ENCODE measurements at regions not wholly inside any gene's neighbourhood (a gene's known extent, or its start where the extent isn't known, plus 50 kb on each side); places are given as distances from the start of the nearest gene placed in this dataset.

DNA sequence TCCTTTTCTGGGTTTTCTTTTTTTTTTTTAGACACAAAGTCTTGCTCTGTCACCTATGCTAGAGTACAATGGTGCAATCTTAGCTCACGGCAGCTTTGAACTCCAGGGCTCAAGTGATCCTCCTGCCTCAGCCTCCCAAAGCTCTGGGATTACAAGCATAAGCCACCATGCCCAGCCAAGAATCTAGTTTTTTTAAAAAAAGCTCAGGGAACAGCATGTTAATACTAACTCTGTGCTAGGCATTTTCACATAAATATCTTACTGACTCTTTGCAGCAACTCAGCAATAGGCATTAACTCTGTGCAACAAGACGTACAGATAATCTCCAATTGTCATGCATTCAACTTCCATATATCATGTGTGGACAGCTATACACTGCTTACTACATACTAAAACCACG is 97.4 kb downstream of the LLPH start:
- no peak overlapping the region for H3K4me3 ChIP-seq (ENCODE audit: low read depth in 2 of 2, low read length in 1 of 2)
- TF ChIP-seq, protein P1, sequence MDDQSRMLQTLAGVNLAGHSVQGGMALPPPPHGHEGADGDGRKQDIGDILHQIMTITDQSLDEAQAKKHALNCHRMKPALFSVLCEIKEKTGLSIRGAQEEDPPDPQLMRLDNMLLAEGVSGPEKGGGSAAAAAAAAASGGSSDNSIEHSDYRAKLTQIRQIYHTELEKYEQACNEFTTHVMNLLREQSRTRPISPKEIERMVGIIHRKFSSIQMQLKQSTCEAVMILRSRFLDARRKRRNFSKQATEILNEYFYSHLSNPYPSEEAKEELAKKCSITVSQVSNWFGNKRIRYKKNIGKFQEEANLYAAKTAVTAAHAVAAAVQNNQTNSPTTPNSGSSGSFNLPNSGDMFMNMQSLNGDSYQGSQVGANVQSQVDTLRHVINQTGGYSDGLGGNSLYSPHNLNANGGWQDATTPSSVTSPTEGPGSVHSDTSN (IDR thresholded peaks at IDR 0.05): no peak
- TF ChIP-seq CHD2 (IDR thresholded peaks at IDR 0.05; ENCODE audit: low read length, partially characterized antibody) (no peak), JUND (IDR thresholded peaks at IDR 0.05) (no peak), NRF1 (IDR thresholded peaks at IDR 0.05; ENCODE audit: low read depth, low read length) (no peak), SMC3 (IDR thresholded peaks at IDR 0.05; ENCODE audit: low read depth, low read length) (no peak), ELF1 (IDR thresholded peaks at IDR 0.05) (no peak), RFX5 (IDR thresholded peaks at IDR 0.05; ENCODE audit: low read length) (no peak), TEAD4 (IDR thresholded peaks at IDR 0.05; ENCODE audit: borderline replicate concordance, insufficient read depth) (no peak), EP300 (IDR thresholded peaks at IDR 0.05; ENCODE audit: borderline replicate concordance in 1 of 2, low read depth in 1 of 2, low read length in 1 of 2) (no peak), FOSL2 (IDR thresholded peaks at IDR 0.05; ENCODE audit: borderline replicate concordance, low read depth) (no peak), FOXM1 (IDR thresholded peaks at IDR 0.05; ENCODE audit: low read depth) (no peak), MEF2A (IDR thresholded peaks at IDR 0.05; ENCODE audit: borderline replicate concordance, low read depth) (no peak), POLR2AphosphoS5 (IDR thresholded peaks at IDR 0.05; ENCODE audit: low read depth, low read length) (no peak)
- TF ChIP-seq, protein P2, sequence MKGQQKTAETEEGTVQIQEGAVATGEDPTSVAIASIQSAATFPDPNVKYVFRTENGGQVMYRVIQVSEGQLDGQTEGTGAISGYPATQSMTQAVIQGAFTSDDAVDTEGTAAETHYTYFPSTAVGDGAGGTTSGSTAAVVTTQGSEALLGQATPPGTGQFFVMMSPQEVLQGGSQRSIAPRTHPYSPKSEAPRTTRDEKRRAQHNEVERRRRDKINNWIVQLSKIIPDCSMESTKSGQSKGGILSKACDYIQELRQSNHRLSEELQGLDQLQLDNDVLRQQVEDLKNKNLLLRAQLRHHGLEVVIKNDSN (IDR thresholded peaks at IDR 0.05; ENCODE audit: borderline replicate concordance, low read depth): no peak
- TF ChIP-seq, protein P3, sequence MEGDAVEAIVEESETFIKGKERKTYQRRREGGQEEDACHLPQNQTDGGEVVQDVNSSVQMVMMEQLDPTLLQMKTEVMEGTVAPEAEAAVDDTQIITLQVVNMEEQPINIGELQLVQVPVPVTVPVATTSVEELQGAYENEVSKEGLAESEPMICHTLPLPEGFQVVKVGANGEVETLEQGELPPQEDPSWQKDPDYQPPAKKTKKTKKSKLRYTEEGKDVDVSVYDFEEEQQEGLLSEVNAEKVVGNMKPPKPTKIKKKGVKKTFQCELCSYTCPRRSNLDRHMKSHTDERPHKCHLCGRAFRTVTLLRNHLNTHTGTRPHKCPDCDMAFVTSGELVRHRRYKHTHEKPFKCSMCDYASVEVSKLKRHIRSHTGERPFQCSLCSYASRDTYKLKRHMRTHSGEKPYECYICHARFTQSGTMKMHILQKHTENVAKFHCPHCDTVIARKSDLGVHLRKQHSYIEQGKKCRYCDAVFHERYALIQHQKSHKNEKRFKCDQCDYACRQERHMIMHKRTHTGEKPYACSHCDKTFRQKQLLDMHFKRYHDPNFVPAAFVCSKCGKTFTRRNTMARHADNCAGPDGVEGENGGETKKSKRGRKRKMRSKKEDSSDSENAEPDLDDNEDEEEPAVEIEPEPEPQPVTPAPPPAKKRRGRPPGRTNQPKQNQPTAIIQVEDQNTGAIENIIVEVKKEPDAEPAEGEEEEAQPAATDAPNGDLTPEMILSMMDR (IDR thresholded peaks at IDR 0.05): no peak
- TF ChIP-seq, protein P4, sequence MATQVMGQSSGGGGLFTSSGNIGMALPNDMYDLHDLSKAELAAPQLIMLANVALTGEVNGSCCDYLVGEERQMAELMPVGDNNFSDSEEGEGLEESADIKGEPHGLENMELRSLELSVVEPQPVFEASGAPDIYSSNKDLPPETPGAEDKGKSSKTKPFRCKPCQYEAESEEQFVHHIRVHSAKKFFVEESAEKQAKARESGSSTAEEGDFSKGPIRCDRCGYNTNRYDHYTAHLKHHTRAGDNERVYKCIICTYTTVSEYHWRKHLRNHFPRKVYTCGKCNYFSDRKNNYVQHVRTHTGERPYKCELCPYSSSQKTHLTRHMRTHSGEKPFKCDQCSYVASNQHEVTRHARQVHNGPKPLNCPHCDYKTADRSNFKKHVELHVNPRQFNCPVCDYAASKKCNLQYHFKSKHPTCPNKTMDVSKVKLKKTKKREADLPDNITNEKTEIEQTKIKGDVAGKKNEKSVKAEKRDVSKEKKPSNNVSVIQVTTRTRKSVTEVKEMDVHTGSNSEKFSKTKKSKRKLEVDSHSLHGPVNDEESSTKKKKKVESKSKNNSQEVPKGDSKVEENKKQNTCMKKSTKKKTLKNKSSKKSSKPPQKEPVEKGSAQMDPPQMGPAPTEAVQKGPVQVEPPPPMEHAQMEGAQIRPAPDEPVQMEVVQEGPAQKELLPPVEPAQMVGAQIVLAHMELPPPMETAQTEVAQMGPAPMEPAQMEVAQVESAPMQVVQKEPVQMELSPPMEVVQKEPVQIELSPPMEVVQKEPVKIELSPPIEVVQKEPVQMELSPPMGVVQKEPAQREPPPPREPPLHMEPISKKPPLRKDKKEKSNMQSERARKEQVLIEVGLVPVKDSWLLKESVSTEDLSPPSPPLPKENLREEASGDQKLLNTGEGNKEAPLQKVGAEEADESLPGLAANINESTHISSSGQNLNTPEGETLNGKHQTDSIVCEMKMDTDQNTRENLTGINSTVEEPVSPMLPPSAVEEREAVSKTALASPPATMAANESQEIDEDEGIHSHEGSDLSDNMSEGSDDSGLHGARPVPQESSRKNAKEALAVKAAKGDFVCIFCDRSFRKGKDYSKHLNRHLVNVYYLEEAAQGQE (IDR thresholded peaks at IDR 0.05; ENCODE audit: low read depth, low read length): no peak
- CTCF ChIA-PET: no interaction called here
- H2AFZ ChIP-seq (ENCODE audit: low read depth): no peak overlapping the region
- H3K4me1 ChIP-seq (ENCODE audit: control insufficient read depth in 1 of 2, insufficient read depth in 2 of 2, low read depth in 1 of 2, low read length in 1 of 2): peaks cover 0 to 19% of the 10 kb centered on the region in 2 experiments; a peak in 2 of 4 replicates
- POLR2A ChIA-PET: no interaction called here
- no peak overlapping the region for H3K4me2 ChIP-seq
- peaks cover 30% of the 10 kb centered on the region for H3F3A ChIP-seq (replicated peaks; ENCODE audit: insufficient read depth)
- H3K27me3 ChIP-seq (ENCODE audit: insufficient read depth): no peaks in the 10 kb centered on the region
- H3K36me3 ChIP-seq (replicated peaks in 1 of 2; ENCODE audit: control insufficient read depth in 1 of 2, insufficient read depth in 2 of 2, low read length in 1 of 2): no peaks in the 10 kb centered on the region
- H3K79me2 ChIP-seq (ENCODE audit: insufficient read depth): no peaks in the 10 kb centered on the region
- no peaks in the 10 kb centered on the region for H4K20me1 ChIP-seq (ENCODE audit: insufficient read depth)
- no peak overlapping the region for H3K9ac ChIP-seq
- H3K27ac ChIP-seq (ENCODE audit: low read depth in 2 of 2, low read length in 1 of 2): no peak overlapping the region; a peak in 1 of 4 replicates
- no peaks in the 10 kb centered on the region for H3K9me2 ChIP-seq
- WGBS (ENCODE audit: low lambda C conversion rate): 67% methylated on average over 3 of the region's 3 CpGs
- no peak for DNase-seq
- no peaks in the 10 kb centered on the region for H3K9me3 ChIP-seq
